Fibroblast of pulmonary artery (primary cell): ENCODE measurements at regions not wholly inside any gene's neighbourhood (a gene's known extent, or its start where the extent isn't known, plus 50 kb on each side); places are given as distances from the start of the nearest gene placed in this dataset.

ENCODE experiments used
- DNase-seq: peaks from one replicate; pipeline ENCODE4 v3.0.0-alpha.2; 2010; ENCODE audit warnings: low read depth
- H3K4me3 ChIP-seq: replicated peaks from 2 replicates; pipeline ENCODE4 v1.5.1; 2011; ENCODE audit warnings: low read depth, mild to moderate bottlenecking, control low read depth, low read length, moderate library complexity
- TF ChIP-seq, protein P1 (sequence below): IDR thresholded peaks from 2 replicates; pipeline ENCODE4 v1.5.1; 2011; ENCODE audit warnings: mild to moderate bottlenecking, control low read depth, low read length, inconsistent platforms; ENCODE audit errors: missing control alignments

DNA sequence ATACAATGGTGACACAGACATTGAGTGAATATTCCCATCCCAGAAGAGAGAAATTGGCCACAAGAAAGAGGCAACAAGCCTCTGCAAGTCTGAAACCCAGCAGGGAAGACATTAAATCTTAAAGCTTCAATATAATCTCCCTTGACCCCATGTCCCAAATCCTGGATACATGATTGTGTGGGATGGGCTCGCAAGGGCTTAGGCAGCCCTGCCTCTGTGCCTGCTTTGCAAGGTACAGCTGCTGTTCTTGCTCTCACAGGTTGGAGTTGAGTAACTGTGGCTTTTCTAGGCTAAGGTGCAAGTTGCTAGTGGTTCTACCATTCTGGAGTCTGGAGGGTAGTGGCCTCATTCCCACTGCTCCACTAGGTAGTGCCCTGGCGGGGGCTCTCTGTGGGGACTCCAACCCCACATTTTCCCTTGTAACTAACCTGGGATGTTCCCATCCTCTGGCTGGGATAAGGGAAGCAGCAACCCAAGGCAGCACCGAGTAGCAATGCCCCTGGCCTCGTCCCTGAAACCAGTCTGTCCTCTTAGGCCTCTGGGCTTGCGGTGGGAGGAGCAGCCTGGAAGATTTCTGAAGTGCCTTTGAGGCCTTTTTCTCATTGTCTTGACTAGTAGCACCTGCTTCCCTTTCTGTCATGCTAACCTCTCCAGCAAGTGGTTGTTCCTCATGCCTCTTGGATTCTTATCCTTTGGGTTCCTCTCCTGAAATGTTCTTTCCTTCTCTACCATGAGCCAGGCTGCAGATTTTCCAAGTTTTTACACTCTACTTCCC, 90.0 kb downstream of the FAM174B start:
- TF ChIP-seq, protein P1, sequence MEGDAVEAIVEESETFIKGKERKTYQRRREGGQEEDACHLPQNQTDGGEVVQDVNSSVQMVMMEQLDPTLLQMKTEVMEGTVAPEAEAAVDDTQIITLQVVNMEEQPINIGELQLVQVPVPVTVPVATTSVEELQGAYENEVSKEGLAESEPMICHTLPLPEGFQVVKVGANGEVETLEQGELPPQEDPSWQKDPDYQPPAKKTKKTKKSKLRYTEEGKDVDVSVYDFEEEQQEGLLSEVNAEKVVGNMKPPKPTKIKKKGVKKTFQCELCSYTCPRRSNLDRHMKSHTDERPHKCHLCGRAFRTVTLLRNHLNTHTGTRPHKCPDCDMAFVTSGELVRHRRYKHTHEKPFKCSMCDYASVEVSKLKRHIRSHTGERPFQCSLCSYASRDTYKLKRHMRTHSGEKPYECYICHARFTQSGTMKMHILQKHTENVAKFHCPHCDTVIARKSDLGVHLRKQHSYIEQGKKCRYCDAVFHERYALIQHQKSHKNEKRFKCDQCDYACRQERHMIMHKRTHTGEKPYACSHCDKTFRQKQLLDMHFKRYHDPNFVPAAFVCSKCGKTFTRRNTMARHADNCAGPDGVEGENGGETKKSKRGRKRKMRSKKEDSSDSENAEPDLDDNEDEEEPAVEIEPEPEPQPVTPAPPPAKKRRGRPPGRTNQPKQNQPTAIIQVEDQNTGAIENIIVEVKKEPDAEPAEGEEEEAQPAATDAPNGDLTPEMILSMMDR, result no peak
- DNase-seq, result no peak
- H3K4me3 ChIP-seq, result no peak overlapping the region

DNA sequence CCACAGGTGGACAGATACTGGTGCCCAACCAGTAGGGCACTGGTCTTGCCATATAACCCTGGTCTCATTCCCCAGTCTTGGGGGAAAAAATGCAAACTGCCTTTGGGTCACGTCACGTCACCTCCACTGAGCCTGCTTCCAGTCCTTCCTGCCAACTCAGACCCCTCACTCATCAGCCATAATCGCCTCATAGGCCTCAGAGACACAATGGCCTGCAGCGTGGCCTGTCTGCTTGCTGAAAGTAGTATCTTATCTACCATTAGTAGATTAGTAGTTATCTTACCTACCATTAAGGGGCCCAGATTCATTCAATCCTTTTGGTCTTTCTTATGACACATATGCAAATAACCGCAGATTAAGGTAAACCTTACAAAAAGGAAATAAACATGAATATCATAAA, 93.8 kb downstream of the FAM174B start:
- DNase-seq, result no peak
- no peak overlapping the region for H3K4me3 ChIP-seq
- TF ChIP-seq, protein P1, result no peak

DNA sequence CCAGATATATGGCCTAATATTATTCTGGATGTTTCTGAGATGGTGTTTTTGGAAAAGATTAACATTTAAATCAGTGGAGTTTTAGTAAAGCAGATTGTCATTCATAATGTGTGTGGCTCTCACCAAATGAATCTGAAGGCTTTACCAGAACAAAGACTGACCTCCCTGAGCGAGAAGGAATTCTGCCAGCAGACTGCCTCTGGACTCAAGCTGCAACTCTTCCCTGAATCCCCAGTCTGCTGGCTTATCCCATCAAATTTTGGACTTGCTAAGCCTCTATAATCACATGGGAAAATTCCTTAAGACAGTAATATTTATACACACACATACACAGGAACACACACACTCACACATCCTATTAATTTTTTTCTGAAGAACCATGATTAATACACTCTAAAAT, 102.3 kb downstream of the FAM174B start:
- TF ChIP-seq, protein P1, result no peak

DNA sequence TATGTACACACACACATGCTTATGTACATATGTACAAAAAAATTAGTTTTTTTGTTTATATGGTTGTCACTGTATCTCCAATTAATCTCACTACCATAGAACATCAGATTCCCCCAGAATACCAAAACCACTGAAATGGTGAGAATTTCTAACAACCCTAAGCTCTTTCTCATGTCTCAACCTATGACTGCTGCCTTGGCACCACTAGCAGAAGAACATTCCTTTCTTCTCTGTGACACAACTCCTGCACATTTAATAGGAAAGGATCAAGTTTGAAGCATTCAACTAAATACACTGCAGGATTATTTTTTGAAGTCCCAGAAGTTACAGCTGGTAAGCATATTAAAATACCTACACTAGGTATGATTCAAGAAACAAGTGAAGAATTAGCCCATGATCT, 109.6 kb downstream of the FAM174B start:
- no peak for DNase-seq
- TF ChIP-seq, protein P1, result no peak
- H3K4me3 ChIP-seq, result no peak overlapping the region

More for the DNA sequence above, 102.3 kb downstream of the FAM174B start:
- no peak overlapping the region for H3K4me3 ChIP-seq
- DNase-seq, result no peak

DNA sequence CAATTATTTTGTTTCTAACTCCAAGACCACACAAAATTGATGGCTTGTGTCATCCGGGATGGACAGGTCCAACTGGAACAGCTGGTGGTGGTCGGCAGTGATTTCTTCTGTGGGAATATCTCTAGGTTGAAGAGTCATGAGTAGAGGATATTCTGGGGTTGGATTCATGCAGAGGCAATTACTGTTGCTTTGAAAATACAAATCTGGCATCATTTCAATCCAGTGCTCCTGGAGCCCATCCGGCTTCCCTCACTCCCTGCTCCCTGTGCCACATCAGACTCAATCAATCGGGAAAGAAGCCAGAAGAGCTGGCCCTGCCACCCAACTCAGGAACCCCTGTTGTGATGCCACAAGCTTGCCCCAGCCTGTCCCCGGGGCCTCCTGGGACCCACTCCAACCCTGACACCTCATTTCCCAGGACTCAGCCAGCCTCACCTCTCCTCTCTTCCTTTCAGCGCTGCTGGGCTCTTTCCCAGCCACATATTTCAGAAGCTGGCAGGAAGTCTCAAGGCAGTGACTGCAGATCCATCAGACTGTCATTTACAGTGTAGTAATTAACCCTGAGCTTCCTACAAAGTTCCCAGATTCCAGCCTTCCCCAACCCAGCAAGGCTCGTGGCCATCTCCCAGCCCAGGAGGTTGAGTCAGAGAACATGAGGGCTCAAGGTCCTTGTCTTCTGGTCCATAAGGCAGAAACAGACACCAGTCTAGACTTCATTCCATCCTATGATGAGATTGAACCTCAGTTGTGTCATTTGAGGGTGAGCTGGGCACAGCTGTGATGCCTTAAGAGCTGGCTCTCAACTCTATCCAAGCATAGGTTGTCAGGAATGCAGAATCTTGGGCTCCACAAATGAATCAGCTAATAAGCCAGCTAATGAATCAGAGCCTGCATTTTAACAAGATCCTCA, 114.0 kb downstream of the FAM174B start:
- TF ChIP-seq, protein P1, result no peak
- DNase-seq, result no peak

DNA sequence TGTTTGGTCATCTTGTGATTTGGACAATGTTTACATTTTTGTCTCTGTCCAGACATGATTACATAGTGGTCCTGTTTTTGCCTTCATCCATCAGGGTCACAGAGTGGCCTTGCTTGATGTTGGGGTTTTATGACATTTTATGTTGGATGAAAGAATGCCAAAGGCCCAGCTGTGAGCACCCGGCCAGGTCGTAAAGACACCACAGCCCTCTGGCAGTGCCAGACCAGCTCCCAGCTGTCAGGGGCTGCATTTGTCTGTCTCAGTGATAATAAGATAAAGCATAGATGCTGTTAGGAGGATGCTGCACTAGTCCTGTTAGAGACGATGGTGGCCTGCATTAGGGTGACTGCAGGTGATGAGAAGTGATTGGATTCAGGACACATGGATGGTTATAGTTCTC, 117.5 kb downstream of the FAM174B start:
- TF ChIP-seq, protein P1, result no peak
- no peak for DNase-seq

More for the DNA sequence above, 114.0 kb downstream of the FAM174B start:
- H3K4me3 ChIP-seq, result no peak overlapping the region

More for the DNA sequence above, 117.5 kb downstream of the FAM174B start:
- H3K4me3 ChIP-seq, result no peak overlapping the region
